ENCODE measurements at regions not wholly inside any gene's neighbourhood (a gene's known extent, or its start where the extent isn't known, plus 50 kb on each side); places are given as distances from the start of the nearest gene placed in this dataset.

DNA sequence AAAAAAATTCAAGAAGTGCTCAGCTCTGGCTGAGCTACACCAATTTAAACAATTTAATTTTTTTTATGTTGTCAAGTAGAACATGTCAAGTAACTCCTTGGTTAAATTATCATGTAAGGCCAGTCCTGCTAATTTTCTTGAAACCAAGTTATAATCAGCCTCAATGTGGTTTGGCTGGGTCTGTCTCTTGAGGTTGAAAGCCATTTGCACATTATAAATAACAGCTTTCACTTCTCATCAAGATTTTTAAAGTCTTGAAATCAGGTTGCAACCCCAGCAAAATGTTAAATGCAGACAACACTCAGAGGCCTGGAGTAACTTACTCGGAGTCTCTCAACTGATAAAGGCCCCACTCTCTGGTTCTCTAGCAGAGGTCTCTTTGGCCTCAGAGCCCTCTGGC, 324.4 kb downstream of the BRD1 start:
- TF ChIP-seq, protein P1, sequence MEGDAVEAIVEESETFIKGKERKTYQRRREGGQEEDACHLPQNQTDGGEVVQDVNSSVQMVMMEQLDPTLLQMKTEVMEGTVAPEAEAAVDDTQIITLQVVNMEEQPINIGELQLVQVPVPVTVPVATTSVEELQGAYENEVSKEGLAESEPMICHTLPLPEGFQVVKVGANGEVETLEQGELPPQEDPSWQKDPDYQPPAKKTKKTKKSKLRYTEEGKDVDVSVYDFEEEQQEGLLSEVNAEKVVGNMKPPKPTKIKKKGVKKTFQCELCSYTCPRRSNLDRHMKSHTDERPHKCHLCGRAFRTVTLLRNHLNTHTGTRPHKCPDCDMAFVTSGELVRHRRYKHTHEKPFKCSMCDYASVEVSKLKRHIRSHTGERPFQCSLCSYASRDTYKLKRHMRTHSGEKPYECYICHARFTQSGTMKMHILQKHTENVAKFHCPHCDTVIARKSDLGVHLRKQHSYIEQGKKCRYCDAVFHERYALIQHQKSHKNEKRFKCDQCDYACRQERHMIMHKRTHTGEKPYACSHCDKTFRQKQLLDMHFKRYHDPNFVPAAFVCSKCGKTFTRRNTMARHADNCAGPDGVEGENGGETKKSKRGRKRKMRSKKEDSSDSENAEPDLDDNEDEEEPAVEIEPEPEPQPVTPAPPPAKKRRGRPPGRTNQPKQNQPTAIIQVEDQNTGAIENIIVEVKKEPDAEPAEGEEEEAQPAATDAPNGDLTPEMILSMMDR (IDR thresholded peaks at IDR 0.05; ENCODE audit: low read depth, low read length, poor library complexity, severe bottlenecking): no peak
- TF ChIP-seq EZH2phosphoT487 (IDR thresholded peaks at IDR 0.05; ENCODE audit: borderline replicate concordance, low read length): no peak

DNA sequence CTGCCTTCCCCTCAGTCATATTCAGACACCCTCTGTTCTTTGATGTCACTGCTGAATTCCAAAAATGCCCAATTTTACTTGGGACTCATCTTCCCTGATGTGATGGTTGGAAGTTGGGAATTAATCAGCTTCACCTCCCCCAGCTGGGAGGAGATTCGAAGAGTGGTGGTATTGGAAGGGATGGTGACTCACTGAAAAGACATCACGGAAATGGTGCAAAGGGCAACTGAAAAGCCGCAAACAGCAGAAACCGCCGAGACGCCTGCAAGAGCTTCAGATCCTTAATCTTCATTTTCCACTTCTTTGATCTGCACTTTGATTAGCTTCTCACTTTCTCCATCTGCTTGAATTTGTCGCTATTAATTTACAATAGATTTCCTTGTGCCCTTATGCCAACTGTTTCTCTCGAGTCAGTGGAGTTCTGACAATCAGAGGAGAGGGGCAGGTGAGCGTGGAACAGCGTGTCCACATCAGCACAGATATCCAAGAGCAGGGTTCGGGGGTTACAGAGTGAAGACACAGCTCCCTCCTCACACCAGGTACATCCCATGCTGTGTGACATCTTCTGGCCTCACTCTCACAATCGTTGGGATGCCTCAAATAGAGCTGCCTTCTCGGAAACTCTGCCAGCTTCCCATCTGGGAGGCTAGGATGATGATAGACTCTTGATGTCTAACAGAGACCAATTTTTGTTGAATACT, 325.4 kb downstream of the BRD1 start:
- Histone ChIP-seq H3F3A (ENCODE audit: control insufficient read depth, insufficient read depth) (no peaks in the 10 kb centered on the region), H3K4me1 (ENCODE audit: control insufficient read depth, low read length) (peaks cover 26% of the 10 kb centered on the region), H3K27ac (ENCODE audit: low read depth, low read length) (no peak overlapping the region), H3K36me3 (ENCODE audit: control insufficient read depth, low read length) (no peaks in the 10 kb centered on the region), H3K9me2 (replicated peaks; ENCODE audit: control insufficient read depth, low read length) (no peaks in the 10 kb centered on the region), H3K4me3 (ENCODE audit: low read length) (no peak overlapping the region), H3K79me2 (ENCODE audit: control insufficient read depth, low read length) (no peaks in the 10 kb centered on the region), H4K20me1 (ENCODE audit: control insufficient read depth, insufficient read depth, low read depth, low read length) (no peaks in the 10 kb centered on the region), H3K27me3 (ENCODE audit: control insufficient read depth, low read length) (no peaks in the 10 kb centered on the region), H3K9me3 (ENCODE audit: control insufficient read depth, insufficient read depth, low read length) (no peaks in the 10 kb centered on the region; the same call in 1 of the 2 replicates), H3K4me2 (ENCODE audit: low read length) (no peak overlapping the region)
- TF ChIP-seq, protein P1 (IDR thresholded peaks at IDR 0.05; ENCODE audit: low read depth, low read length, poor library complexity, severe bottlenecking): no peak

More for the DNA sequence above, 324.4 kb downstream of the BRD1 start:
- no peaks in the 10 kb centered on the region for H3K36me3 ChIP-seq (ENCODE audit: control insufficient read depth, low read length)
- peak overlapping the region; percentile 46 for H3K27ac ChIP-seq (ENCODE audit: low read depth, low read length)
- H3F3A ChIP-seq (ENCODE audit: control insufficient read depth, insufficient read depth): no peaks in the 10 kb centered on the region
- no peaks in the 10 kb centered on the region; the same call in 1 of the 2 replicates for H3K9me3 ChIP-seq (ENCODE audit: control insufficient read depth, insufficient read depth, low read length)
- peak overlapping the region; percentile 13; the same call in 1 of the 2 replicates for H3K4me2 ChIP-seq (ENCODE audit: low read length)
- peaks cover 26% of the 10 kb centered on the region for H3K4me1 ChIP-seq (ENCODE audit: control insufficient read depth, low read length)
- no peaks in the 10 kb centered on the region for H3K9me2 ChIP-seq (replicated peaks; ENCODE audit: control insufficient read depth, low read length)
- H3K27me3 ChIP-seq (ENCODE audit: control insufficient read depth, low read length): no peaks in the 10 kb centered on the region
- H3K79me2 ChIP-seq (ENCODE audit: control insufficient read depth, low read length): no peaks in the 10 kb centered on the region
- H4K20me1 ChIP-seq (ENCODE audit: control insufficient read depth, insufficient read depth, low read depth, low read length): no peaks in the 10 kb centered on the region
- no peak overlapping the region for H3K4me3 ChIP-seq (ENCODE audit: low read length)

GRCh38 chr22:49500942-49501395, 326.7 kb downstream of the BRD1 start:
- H3K36me3 ChIP-seq (ENCODE audit: control insufficient read depth, low read length): no peaks in the 10 kb centered on the region
- no peaks in the 10 kb centered on the region; the same call in 1 of the 2 replicates for H3K9me3 ChIP-seq (ENCODE audit: control insufficient read depth, insufficient read depth, low read length)
- no peaks in the 10 kb centered on the region for H3K27me3 ChIP-seq (ENCODE audit: control insufficient read depth, low read length)
- peaks cover 22% of the 10 kb centered on the region for H3K4me1 ChIP-seq (ENCODE audit: control insufficient read depth, low read length)
- H3K27ac ChIP-seq (ENCODE audit: low read depth, low read length): no peak overlapping the region
- H3K9me2 ChIP-seq (replicated peaks; ENCODE audit: control insufficient read depth, low read length): no peaks in the 10 kb centered on the region
- no peaks in the 10 kb centered on the region for H3F3A ChIP-seq (ENCODE audit: control insufficient read depth, insufficient read depth)
- H3K4me2 ChIP-seq (ENCODE audit: low read length): no peak overlapping the region
- no peak for TF ChIP-seq EZH2phosphoT487 (IDR thresholded peaks at IDR 0.05; ENCODE audit: borderline replicate concordance, low read length)
- TF ChIP-seq, protein P1 (IDR thresholded peaks at IDR 0.05; ENCODE audit: low read depth, low read length, poor library complexity, severe bottlenecking): no peak
- no peaks in the 10 kb centered on the region for H3K79me2 ChIP-seq (ENCODE audit: control insufficient read depth, low read length)
- no peaks in the 10 kb centered on the region for H4K20me1 ChIP-seq (ENCODE audit: control insufficient read depth, insufficient read depth, low read depth, low read length)
- H3K4me3 ChIP-seq (ENCODE audit: low read length): no peak overlapping the region
